ENCODE measurements at regions not wholly inside any gene's neighbourhood (a gene's known extent, or its start where the extent isn't known, plus 50 kb on each side); places are given as distances from the start of the nearest gene placed in this dataset.

DNA sequence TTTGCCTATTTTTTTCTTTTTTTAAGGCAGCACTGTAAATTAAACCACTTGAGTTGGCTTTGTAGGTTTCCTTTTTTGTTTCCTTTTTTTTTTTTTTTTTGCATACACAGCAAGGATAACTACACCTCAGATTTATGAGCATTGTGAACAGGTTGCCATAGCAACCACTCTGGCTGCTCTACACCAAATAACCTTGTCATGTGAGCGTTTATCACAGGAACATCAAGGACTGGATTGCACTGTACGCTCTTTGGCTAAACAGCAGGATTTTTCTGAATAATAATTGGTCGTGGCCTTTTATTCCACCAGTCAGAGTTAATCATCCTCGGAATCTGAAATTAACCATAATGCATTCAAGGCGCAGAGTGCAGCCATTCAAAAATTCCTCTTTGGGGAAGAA lies 199.1 kb upstream of the SLC14A2 start:
- H3K4me1 Mint-ChIP-seq: no peaks in the 10 kb centered on the region
- no peaks in the 10 kb centered on the region for H3K9me3 ChIP-seq (ENCODE audit: control extremely low read depth in 1 of 3, control insufficient read depth in 2 of 3, insufficient read depth in 1 of 3, low read length in 2 of 3)
- intact Hi-C loops (cut with micrococcal nuclease): no loop called here

DNA sequence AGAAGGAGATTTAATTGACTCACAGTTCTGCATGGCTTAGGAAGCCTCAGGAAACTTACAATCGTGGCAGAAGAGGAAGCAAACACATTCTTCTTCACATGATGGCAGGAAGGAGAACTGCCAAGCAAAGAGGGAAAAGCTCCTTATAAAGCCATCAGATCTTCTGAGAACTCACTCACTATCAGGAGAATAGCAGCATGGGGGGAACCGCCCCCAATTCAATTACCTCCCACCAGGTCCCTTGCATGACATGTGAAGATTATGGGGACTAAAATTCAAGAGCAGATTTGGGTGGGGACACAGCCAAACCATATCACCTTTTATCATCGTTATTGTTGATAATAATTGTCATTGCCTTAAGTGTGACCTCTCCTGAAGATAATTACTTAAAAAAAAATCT lies 197.9 kb upstream of the SLC14A2 start:
- POLR2A ChIA-PET: no interaction called here
- peaks cover 17% of the 10 kb centered on the region for H3K27me3 Mint-ChIP-seq
- DNase-seq: no peak
- Histone ChIP-seq H3K9ac (ENCODE audit: low read length) (no peak overlapping the region), H3K27me3 (replicated peaks in 1 of 4; ENCODE audit: control extremely low read depth in 1 of 4, control insufficient read depth in 3 of 4, insufficient read depth in 4 of 4, low read length in 3 of 4) (no peaks in the 10 kb centered on the region), H3K4me3 (ENCODE audit: control extremely low read depth in 1 of 5, extremely low read depth in 1 of 5, insufficient read depth in 1 of 5, low read depth in 2 of 5, low read length in 4 of 5) (no peak overlapping the region), H3K79me2 (ENCODE audit: control insufficient read depth, insufficient read depth, low read length) (no peaks in the 10 kb centered on the region), H3K36me3 (replicated peaks in 1 of 2; ENCODE audit: control extremely low read depth in 1 of 2, control insufficient read depth in 1 of 2, extremely low read depth in 1 of 2, insufficient read depth in 2 of 2, low read length in 1 of 2) (no peaks in the 10 kb centered on the region), H3K4me2 (replicated peaks; ENCODE audit: low read depth, low read length, poor library complexity, severe bottlenecking) (no peak overlapping the region), H4K20me1 (ENCODE audit: control insufficient read depth, insufficient read depth, low read length, poor library complexity, severe bottlenecking) (no peaks in the 10 kb centered on the region), H3K9me3 (ENCODE audit: control extremely low read depth in 1 of 3, control insufficient read depth in 2 of 3, insufficient read depth in 1 of 3, low read length in 2 of 3) (no peaks in the 10 kb centered on the region), H3K27ac (ENCODE audit: low read length in 2 of 2) (no peak overlapping the region), H3K4me1 (ENCODE audit: control insufficient read depth in 2 of 2, insufficient read depth in 2 of 2, low read length in 2 of 2) (no peaks in the 10 kb centered on the region), H2AFZ (ENCODE audit: insufficient read depth, low read depth, low read length, poor library complexity, severe bottlenecking) (no peak overlapping the region)
- no peak for ATAC-seq (ENCODE audit: low read depth)
- H3K9me3 Mint-ChIP-seq (ENCODE audit: insufficient read depth): no peaks in the 10 kb centered on the region
- H3K27ac Mint-ChIP-seq: no peak overlapping the region
- intact Hi-C loops (cut with micrococcal nuclease): no loop called here
- no peaks in the 10 kb centered on the region for H3K4me1 Mint-ChIP-seq
- CTCF ChIA-PET: no interaction called here
- no peak for TF ChIP-seq EZH2 (IDR thresholded peaks at IDR 0.05; ENCODE audit: borderline replicate concordance, insufficient read depth, low read depth, low read length, poor library complexity, severe bottlenecking)
- no peak for TF ChIP-seq CTCF (IDR thresholded peaks at IDR 0.05)
- H3K4me3 Mint-ChIP-seq: no peak overlapping the region
- no CpG with 5 or more reads among the region's 3 CpGs for WGBS (ENCODE audit: insufficient coverage)

More for the DNA sequence above, 199.1 kb upstream of the SLC14A2 start:
- WGBS (ENCODE audit: insufficient coverage): 20% methylated on average over 1 of the region's 5 CpGs
- no peaks in the 10 kb centered on the region for H3K4me1 ChIP-seq (ENCODE audit: control insufficient read depth in 2 of 2, insufficient read depth in 2 of 2, low read length in 2 of 2)
- H3K4me2 ChIP-seq (replicated peaks; ENCODE audit: low read depth, low read length, poor library complexity, severe bottlenecking): no peak overlapping the region
- no peak for ATAC-seq (ENCODE audit: low read depth)
- H3K27ac ChIP-seq (ENCODE audit: low read length in 2 of 2): no peak overlapping the region
- POLR2A ChIA-PET: no interaction called here
- no peaks in the 10 kb centered on the region for H3K36me3 ChIP-seq (replicated peaks in 1 of 2; ENCODE audit: control extremely low read depth in 1 of 2, control insufficient read depth in 1 of 2, extremely low read depth in 1 of 2, insufficient read depth in 2 of 2, low read length in 1 of 2)
- no peak overlapping the region for H2AFZ ChIP-seq (ENCODE audit: insufficient read depth, low read depth, low read length, poor library complexity, severe bottlenecking)
- TF ChIP-seq CTCF (IDR thresholded peaks at IDR 0.05): no peak
- TF ChIP-seq EZH2 (IDR thresholded peaks at IDR 0.05; ENCODE audit: borderline replicate concordance, insufficient read depth, low read depth, low read length, poor library complexity, severe bottlenecking): no peak
- H3K27me3 ChIP-seq (replicated peaks in 1 of 4; ENCODE audit: control extremely low read depth in 1 of 4, control insufficient read depth in 3 of 4, insufficient read depth in 4 of 4, low read length in 3 of 4): no peaks in the 10 kb centered on the region
- H4K20me1 ChIP-seq (ENCODE audit: control insufficient read depth, insufficient read depth, low read length, poor library complexity, severe bottlenecking): no peaks in the 10 kb centered on the region
- peaks cover 23% of the 10 kb centered on the region for H3K27me3 Mint-ChIP-seq
- H3K9me3 Mint-ChIP-seq (ENCODE audit: insufficient read depth): no peaks in the 10 kb centered on the region
- no peak for DNase-seq
- CTCF ChIA-PET: no interaction called here
- no peak overlapping the region for H3K9ac ChIP-seq (ENCODE audit: low read length)
- H3K27ac Mint-ChIP-seq: no peak overlapping the region
- H3K79me2 ChIP-seq (ENCODE audit: control insufficient read depth, insufficient read depth, low read length): no peaks in the 10 kb centered on the region
- no peak overlapping the region for H3K4me3 Mint-ChIP-seq
- no peak overlapping the region for H3K4me3 ChIP-seq (ENCODE audit: control extremely low read depth in 1 of 5, extremely low read depth in 1 of 5, insufficient read depth in 1 of 5, low read depth in 2 of 5, low read length in 4 of 5)
